ENCODE measurements at regions not wholly inside any gene's neighbourhood (a gene's known extent, or its start where the extent isn't known, plus 50 kb on each side); places are given as distances from the start of the nearest gene placed in this dataset.

GRCh38 chr2:39541011-39541930, 104.2 kb upstream of the MAP4K3 start (continued):
- TF ChIP-seq PBX3 (CRISPR knock-in tag; IDR thresholded peaks at IDR 0.05; ENCODE audit: borderline replicate concordance) (no peak), ZNF367 (CRISPR knock-in tag; IDR thresholded peaks at IDR 0.05; ENCODE audit: borderline replicate concordance) (no peak), RCOR2 (CRISPR knock-in tag; IDR thresholded peaks at IDR 0.05) (peak; percentile 76; the same call in 1 of the 2 replicates), SNAPC4 (CRISPR knock-in tag; IDR thresholded peaks at IDR 0.05) (peak; percentile 49; the same call in 1 of the 2 replicates), GATA4 (IDR thresholded peaks at IDR 0.05; ENCODE audit: borderline replicate concordance, low read depth) (peak; percentile 86; the same call in 1 of the 2 replicates), ZMAT5 (CRISPR knock-in tag; IDR thresholded peaks at IDR 0.05; ENCODE audit: borderline replicate concordance, low read depth) (no peak), CEBPZ (IDR thresholded peaks at IDR 0.05; ENCODE audit: low read length) (no peak), EHMT2 (IDR thresholded peaks at IDR 0.05; ENCODE audit: borderline replicate concordance, low read depth, low read length) (no peak; the same call in 1 of the 2 replicates), ZSCAN29 (CRISPR knock-in tag; conservative IDR thresholded peaks at IDR 0.05) (no peak), AKAP8 (CRISPR knock-in tag; IDR thresholded peaks at IDR 0.05) (no peak), HOMEZ (CRISPR knock-in tag; IDR thresholded peaks at IDR 0.05; ENCODE audit: low read depth) (peak; percentile 65; the same call in 1 of the 2 replicates), BRCA1 (CRISPR knock-in tag; IDR thresholded peaks at IDR 0.05) (0 out of 2 replicates have a peak, but pooled peaks have one; percentile 60), ZNF510 (CRISPR knock-in tag; IDR thresholded peaks at IDR 0.05; ENCODE audit: low read depth) (no peak), ZBTB42 (CRISPR knock-in tag; IDR thresholded peaks at IDR 0.05) (no peak), FOXK1 (CRISPR knock-in tag; IDR thresholded peaks at IDR 0.05; ENCODE audit: borderline replicate concordance, low read depth) (0 out of 2 replicates have a peak, but pooled peaks have one; percentile 12)
